NCI-H2107 (cell line): ENCODE measurements at regions not wholly inside any gene's neighbourhood (a gene's known extent, or its start where the extent isn't known, plus 50 kb on each side); places are given as distances from the start of the nearest gene placed in this dataset.

ENCODE experiments used
- DNase-seq: peaks from one replicate; lab custom pipeline; 2025; lab: John Stamatoyannopoulos, UW

GRCh38 chr2:235170016-235170415 lies 218.2 kb downstream of the SH3BP4 start:
- DNase-seq, result no peak

GRCh38 chr2:235170536-235171521 lies 219.0 kb downstream of the SH3BP4 start:
- peak; percentile 21 for DNase-seq

- no peak for DNase-seq
Observed at GRCh38 chr2:235171550-235172031, 219.8 kb downstream of the SH3BP4 start.

GRCh38 chr2:235180642-235181041 lies 228.8 kb downstream of the SH3BP4 start:
- no peak for DNase-seq

- no peak for DNase-seq
Observed at GRCh38 chr2:235183786-235184185, 232.0 kb downstream of the SH3BP4 start.

- no peak for DNase-seq
Observed at GRCh38 chr2:235187806-235188205, 236.0 kb downstream of the SH3BP4 start.

- DNase-seq, result no peak
Observed at GRCh38 chr2:235191486-235191885, 239.7 kb downstream of the SH3BP4 start.

GRCh38 chr2:235191978-235192377 lies 240.2 kb downstream of the SH3BP4 start:
- no peak for DNase-seq

GRCh38 chr2:235194351-235194750 lies 242.5 kb downstream of the SH3BP4 start:
- no peak for DNase-seq

- no peak for DNase-seq
Observed at GRCh38 chr2:235194836-235195235, 243.0 kb downstream of the SH3BP4 start.

GRCh38 chr2:235195921-235196320 lies 244.1 kb downstream of the SH3BP4 start:
- DNase-seq, result no peak

GRCh38 chr2:235199128-235199527 lies 247.3 kb downstream of the SH3BP4 start:
- DNase-seq, result no peak

- DNase-seq, result no peak
Observed at GRCh38 chr2:235200216-235200615, 248.4 kb downstream of the SH3BP4 start.

- DNase-seq, result peak; percentile 8
Observed at GRCh38 chr2:235201756-235202155, 249.9 kb downstream of the SH3BP4 start.

- DNase-seq, result no peak
Observed at GRCh38 chr2:235204948-235205347, 253.1 kb downstream of the SH3BP4 start.

- DNase-seq, result no peak
Observed at GRCh38 chr2:235206399-235206798, 254.6 kb downstream of the SH3BP4 start.

GRCh38 chr2:235206980-235207579 lies 255.3 kb downstream of the SH3BP4 start:
- peak; percentile 34 for DNase-seq

- no peak for DNase-seq
Observed at GRCh38 chr2:235211056-235211455, 259.2 kb downstream of the SH3BP4 start.

- DNase-seq, result no peak
Observed at GRCh38 chr2:235212501-235213158, 260.8 kb downstream of the SH3BP4 start.

GRCh38 chr2:235215248-235215647 lies 263.4 kb downstream of the SH3BP4 start:
- DNase-seq, result no peak

GRCh38 chr2:235216901-235217300 lies 265.1 kb downstream of the SH3BP4 start:
- no peak for DNase-seq

- no peak for DNase-seq
Observed at GRCh38 chr2:235217846-235218245, 266.0 kb downstream of the SH3BP4 start.

- no peak for DNase-seq
Observed at GRCh38 chr2:235218486-235218907, 266.7 kb downstream of the SH3BP4 start.
